Limb (tissue), 2 donors: ENCODE measurements at regions not wholly inside any gene's neighbourhood (a gene's known extent, or its start where the extent isn't known, plus 50 kb on each side); places are given as distances from the start of the nearest gene placed in this dataset.
"Not testable (repeated sequence)": the region's sequence is repeated elsewhere in the genome, so short reads cannot be mapped to it uniquely, and the experiment has no call there.

Source experiments
- DNase-seq, 2 donors: peaks; one replicate each; pipeline ENCODE4 v3.0.0-alpha.2; 2016; ENCODE audit errors: extremely low spot score in 2 of 2

DNA sequence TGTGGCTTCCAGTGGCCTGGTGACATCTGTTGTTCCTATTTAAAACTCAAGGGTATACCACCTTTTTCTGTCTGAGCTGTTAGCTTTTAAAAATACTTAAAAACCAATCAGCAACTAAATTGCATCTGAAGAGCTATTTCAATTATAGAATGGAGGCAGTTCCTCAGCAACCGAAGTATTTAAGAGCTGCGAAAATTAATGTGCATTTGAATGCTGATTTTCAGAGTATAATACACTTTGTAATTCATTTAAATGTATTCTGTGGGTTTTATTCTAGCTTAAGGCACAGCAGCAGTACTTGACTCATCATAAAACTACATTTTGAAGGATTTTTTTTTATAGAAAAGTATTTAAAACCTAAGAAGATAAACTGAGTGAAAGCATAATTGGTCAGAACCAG, 404.9 kb upstream of the PRKCQ start:
- no peak for DNase-seq

DNA sequence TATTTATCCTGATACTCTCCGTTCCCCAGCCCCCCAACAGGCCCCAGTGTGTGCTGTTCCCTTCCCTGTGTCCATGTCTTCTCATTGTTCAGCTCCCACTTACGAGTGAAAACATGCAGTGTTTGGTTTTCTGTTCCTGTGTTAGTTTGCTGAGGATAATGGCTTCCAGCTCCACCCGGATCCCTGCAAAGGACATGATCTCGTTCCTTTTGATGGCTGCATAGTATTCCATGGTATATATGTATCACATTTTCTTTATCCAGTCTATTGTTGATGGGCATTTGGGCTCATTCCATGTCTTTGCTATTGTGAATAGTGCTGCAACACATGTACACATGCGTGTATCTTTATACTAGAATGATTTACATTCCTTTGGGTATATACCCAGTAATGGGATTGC, 403.9 kb upstream of the PRKCQ start:
- DNase-seq, result not testable (repeated sequence)

DNA sequence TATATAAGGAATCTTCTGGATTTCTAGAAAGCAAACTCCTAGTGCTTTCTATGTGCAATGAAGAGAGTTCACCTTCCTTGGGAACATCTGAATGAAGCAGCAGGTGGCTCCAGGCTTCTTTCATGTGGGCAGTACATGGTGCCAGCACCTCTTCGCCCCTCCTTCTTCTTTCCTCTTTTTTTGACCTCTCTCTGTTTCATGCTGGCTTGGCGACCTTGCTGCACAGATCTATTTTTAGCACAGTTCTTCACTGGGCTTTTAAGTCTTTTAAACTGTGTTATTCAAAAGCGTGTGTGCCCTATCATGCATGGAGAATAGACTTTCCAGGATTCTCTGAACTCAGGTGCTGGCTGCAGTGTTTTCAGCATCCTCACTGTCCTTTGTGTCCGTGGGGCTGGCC, 400.3 kb upstream of the PRKCQ start:
- DNase-seq, result no peak

DNA sequence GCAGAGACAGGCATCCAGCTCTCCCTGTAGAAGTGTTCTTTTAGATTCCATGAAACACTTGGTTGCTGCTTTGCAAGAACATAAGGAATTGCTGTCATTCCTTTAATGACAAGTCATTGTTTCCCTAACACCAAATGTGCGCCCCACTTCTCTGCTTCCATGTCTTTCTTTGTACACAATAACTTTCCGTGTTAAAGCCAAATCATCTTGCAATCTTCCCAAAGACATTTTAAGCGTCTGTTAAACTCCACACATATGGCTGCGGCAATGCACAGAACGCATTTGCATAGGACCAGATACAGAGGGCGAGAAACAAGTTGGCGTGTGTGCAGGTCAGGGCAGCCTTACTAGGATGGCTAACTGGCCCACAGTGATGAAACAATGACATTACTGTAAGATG, 399.3 kb upstream of the PRKCQ start:
- no peak for DNase-seq

DNA sequence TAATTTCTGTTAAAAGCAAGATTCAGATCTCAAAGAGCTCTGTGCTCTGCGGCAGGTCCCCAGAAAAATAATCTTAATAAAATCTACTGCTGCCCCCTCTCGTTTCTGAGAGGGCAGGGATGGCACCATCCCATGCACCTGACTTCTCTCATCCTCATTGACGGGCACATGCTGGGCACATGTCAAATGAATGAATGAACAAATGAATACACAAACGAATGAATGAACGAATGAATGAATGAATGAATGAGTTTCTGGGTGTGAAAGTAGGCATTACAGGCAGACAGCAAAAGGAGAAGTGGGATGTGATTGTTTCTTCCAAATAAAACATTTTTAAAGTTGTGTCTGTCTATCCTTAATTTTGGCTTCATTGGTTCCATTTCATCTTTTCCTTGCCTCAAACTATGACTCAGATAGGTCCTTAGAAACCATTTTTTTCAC, 398.1 kb upstream of the PRKCQ start:
- DNase-seq, result no peak

DNA sequence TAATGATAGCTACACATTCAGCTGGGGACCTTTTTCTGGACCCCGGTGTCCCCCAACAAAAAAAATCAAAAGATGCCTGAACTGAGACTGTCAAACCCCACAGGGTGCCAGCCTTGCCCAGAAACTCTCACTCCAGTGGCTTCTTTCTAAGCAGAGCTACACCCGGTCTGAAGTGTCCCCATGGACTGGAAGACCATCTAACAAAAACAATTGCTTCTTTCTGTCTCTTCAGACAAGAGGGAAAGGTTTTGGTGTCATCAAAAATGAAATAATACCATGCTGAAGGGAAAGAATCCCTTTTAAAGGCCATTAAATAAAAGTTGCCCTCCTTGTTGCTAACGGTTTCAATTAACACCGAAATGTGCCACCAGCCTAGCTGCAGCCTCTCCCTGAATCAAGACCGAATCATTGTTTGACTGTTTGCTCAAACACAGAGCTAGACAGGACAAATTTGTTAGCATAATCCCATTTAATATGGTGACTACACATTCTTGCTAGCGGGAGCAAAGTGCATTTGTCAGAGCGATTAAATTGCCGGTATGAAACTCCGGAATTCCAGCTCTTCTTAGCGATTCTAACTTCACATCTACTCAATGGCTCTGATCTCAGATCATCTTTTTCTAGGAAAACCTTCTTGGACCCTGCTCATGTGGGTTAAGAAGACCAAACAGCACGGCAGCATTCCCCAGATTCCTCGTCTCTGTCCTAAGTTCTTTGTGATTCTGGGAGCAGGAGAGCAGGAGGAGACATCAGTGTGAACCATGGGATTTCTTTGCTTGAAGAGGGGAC, 397.5 kb upstream of the PRKCQ start:
- DNase-seq, result no peak

DNA sequence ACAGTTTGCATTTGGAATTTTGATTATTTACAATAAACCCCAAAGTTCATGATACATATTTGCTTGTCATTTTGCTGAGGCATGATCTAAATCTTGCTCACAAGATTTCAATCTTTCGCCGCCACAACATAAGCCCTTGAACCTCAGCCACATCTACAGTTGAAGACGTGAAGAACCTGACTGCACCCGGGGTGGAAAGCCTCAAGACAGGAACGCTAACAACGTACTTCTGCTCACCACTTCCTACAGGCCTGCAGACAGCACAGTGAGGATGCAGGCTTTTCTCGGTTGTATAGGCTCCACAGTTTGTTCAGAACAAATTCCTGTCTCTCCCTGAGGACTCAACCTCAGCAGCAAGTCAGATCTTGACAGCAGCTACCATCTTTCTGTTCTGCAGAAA, 393.8 kb upstream of the PRKCQ start:
- DNase-seq, result no peak

DNA sequence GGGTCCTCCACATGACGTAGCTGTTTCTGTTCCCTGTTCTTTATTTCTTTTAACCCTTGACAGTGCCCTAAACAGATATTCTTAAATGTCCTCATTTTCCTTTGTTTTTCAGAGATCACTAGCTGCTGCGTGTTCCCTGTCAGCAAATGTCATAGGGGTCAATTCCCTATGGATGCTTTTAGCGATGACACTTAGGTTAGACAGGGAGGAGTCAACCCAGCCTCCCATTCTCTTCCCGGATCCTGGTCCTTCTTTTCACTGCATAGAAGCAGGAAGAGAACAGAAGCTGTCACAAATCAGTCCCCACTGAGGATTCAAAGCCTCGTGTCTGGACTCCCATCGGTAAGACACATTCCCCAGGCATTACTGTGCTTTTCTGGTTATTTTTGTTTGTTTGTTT, 392.1 kb upstream of the PRKCQ start:
- no peak for DNase-seq

DNA sequence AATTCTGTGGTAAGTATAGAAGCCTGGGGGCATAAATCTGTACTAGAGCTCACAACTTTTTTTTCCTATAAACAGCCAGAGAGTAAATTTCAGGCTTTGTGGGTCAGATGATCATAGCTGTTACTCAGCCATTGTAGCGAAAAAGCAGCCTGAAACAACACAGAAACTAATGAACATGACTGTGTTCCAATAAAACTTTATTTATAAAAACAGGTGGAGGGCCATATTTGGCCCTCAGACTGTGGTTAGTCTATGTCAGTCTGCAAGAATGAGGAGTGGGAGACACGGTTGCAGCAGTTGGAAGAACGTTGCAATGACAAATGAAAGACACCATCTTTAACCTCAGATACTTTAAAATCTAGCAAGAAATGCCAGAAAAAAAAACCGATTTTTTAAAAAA, 389.6 kb upstream of the PRKCQ start:
- DNase-seq, result no peak

DNA sequence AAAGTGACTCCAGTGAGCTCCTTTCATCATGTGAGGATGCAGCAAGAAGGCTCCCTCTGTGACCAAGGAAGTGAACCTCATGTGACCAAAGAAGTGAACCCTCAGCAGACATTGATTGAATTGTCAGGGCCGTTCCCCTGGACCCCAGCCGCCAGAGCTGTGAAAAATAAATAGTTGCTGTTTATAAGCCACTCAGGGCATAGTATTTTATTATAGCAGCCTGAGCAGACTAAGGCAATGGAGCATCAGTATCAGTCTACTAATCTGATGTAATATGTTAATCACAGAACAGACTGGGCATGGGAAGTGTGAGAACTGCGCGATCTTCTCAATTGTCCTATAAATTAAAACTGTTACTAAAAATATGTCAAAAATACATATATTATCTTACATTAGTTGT, 384.5 kb upstream of the PRKCQ start:
- DNase-seq, result no peak

DNA sequence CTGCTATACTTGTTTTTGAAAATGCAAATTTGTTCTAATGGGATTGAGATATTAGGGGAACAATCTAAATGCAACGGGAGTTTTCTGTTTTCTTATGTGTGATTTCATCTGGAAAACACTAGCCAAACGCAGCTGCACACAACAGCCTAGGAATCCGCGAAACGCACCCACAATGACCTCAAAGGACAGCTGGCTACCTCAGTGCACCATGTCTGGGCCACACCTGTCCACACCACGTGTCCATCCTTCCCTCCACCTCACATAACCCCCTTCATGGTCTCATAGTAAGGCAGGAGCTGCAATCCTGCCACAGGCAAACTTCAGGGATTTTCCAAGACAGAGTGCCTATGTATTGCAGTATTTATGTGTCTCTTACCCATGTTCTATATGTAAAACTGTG, 382.5 kb upstream of the PRKCQ start:
- no peak for DNase-seq

DNA sequence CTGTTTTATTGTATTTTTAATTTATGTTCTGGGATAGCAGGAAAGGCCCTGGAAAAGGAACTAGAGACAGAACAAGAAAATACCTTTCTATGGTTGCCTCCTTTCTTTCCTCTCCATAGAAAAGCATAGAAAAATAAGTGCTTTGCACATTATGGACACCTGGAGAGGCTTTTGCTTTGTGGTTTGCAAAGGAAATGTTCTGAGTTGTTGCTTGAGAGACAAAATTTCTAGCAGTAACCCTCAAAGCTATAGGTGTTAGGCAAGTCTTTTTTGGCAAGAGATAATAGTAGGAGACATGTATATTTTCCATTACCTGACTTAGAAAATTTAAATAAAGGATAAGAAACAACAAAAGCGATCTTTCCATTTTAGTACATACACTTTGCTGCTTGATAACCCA, 378.6 kb upstream of the PRKCQ start:
- DNase-seq, result no peak

DNA sequence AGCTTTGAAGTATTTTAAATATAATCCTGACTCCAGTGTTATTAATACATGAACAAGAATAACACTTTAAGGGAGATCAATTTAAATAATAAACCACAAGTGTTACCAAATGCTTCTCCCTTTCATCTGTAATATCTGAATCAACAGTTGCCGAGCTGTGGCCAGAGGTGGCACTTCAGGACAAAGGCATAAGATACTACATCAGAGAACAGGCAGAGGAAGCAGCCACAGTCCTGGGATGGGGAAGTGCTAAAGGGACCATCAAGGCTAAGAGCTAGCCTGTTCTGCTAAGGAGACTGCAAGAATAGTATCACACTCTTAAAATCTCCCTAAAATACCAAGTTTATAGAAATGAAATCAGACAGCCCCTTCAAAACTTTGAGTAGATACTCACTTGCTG, 378.2 kb upstream of the PRKCQ start:
- DNase-seq, result no peak

DNA sequence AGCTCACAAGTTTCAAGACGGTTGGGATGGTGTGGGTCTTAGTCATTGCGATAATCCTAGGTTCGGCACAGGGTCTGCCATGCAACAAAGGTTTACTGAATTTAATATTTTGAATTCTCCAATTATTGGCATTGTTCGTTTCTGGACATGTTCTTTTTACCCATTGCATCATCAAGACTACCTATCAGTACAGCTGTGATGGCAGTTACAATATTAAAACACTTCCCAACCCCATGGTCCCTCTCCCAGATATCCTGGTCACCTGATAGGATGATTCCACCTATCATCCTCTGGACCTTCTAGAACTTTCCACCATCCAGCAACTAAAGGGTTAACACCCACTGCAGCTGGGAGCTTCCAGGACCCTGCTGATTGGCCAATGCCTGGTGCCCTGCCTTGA, 377.8 kb upstream of the PRKCQ start:
- DNase-seq, result no peak

DNA sequence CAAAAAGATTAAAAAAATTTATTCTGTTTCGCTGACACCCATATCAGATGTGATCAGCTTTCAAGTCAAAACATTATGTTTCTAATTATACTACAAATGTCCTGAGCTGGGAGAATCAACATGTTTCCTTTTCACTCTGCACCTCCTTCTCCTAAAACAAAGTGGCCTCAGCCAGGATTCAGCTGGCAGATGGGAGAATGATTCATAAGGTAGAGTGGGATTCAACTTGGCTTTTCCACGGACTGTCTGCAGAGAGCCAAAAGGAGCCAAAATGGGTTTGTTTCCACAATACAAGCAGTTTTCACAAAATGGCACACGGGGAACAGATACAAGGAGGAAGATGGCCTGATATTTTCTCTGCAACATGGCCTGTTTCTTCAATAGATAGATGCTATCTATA, 376.5 kb upstream of the PRKCQ start:
- DNase-seq, result no peak

DNA sequence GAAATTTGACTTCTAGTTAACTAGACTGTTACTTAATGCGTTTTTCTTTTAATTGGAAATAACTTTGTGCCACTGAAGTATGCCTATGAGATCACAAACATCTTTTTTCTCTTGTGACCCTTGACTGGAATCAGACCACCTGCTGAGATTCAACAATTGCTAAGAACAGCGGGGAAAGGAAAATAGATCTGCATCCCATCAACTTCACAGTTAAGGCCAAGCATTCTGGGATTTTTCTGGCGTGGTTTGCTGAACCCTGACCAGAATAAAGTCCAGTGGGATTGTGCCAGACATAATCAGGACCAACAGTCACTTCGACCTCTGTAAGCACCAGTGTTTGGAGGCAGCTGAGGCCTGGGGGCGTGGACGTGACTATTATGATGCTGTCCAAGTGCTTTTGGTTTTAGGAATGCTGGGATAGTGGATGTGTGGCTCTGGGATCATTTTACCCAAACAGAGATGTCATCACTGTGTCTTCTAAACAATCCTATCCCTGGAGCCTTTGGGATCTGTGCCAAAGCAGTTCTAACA, 373.3 kb upstream of the PRKCQ start:
- DNase-seq, result no peak

DNA sequence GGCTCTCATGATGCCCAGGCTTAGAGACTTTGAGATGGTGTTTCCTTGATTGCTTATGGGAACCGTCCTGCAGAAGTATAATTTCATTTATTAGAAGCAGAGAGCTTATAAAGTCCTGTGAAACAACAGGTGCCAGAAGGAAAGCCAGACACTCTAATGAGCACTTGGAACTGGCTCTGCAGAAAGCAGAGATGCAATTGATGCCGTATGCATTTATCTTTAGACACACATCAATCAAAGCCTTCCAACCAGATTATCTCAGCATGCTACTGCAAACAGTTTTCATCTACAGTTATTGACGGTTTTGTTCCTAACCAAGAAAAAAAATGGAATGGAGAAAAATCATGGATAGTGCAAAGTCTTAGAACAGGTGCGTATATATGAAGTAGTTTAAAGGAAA, 371.7 kb upstream of the PRKCQ start:
- no peak for DNase-seq

DNA sequence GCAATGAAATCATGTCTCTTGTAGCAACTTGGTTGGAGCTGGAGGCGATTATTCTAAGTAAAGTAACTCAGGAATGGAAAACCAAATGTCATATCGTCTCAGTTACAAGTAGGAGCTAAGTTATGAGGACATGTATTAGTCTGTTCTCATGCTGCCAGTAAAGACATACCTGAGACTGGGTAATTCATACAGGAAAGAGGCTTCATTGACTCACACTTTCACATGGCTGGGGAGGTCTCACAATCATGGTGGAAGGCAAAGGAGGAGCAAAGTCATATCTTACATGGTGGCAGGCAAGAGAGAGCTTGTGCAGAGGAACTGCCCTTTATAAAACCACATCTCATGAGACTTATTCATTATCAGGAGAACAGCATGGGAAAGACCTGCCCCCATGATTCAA, 370.1 kb upstream of the PRKCQ start:
- DNase-seq, result no peak

DNA sequence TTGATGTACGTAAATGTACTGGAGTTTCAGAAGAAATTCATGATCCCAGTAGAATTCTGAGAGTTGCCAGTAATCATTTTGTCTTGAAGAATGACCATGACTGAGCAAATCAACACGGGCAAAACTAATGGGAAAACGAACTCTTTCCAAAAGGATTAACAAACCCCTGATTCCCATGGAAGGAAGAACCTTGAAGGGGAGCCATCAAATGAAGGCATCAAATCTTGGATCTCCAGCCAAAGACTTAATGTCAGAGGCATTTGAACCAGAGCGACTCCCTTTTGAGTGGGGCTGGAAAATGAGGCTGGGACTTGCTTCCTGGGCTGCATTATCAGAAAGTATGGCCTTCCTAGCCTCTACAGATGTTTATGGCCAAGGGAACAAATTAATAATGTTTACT, 364.4 kb upstream of the PRKCQ start:
- DNase-seq, result no peak

DNA sequence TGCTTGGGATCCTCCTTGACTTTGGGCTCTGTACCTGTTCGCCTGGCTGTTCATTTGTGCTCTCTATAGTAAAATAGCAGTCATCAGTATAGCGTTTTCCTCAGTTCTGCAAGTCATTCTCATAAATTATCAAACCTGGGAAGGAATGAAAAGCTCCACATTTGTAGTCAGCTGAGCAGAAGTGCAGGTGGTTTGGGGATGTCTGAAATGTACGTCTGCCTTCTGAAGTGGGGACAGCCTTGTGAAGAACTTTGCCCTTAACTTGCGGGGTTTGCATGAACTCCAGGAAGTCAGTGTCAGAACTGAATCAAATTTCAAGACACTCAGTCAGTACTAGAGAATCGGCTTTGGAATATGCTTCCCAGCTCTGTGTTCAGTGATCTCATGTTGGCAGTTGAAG, 358.3 kb upstream of the PRKCQ start:
- no peak for DNase-seq

DNA sequence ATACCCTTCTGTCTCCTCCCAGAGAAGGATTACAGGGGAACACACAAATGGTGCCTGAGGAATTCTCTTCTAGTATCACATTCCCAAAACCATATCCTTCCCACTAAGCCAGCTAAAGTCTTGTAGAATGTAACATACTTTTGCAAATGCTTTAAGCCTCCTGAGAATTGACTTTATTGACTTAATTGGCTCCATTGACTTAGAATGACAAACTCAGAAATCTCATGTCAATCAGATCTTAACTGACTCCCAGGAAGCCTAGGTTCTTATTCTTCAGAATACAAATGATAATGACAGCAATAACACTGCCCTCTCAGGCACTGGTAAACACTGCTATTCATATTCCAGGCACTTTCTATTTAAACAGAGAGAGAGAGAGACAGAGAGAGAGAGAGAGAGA, 356.9 kb upstream of the PRKCQ start:
- DNase-seq, result no peak

DNA sequence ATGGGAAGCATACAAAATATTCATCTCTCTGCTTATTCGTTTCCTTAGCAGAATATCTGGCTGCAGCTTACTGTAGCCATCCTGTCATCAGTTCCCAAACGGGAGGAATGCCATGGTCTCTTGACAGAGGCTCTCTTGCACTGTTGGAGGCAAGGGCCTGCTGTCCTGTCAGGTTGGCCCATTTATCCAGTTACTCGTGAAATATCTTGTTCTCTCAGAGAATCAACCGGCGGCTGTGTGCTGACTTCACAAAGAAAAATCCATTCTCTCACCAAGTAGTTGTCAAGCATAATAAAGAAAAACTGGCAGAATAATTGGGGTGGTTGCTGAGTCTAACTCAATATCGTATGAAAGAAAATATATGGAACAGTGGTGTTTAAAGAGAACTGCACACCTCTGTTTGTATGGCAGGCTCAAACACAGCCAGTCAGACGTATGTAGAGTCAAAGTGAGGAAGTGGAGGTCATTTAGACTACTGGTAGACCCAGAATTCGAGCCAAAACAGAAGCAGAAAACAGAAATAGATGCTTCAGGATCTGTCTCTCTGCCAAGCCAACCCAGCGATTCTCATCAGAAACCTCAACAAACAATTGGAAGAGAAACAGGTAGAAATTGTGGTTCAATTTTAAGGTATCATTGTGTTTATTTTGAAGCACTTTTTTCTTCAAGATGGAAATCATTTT, 349.2 kb upstream of the PRKCQ start:
- DNase-seq, result no peak

DNA sequence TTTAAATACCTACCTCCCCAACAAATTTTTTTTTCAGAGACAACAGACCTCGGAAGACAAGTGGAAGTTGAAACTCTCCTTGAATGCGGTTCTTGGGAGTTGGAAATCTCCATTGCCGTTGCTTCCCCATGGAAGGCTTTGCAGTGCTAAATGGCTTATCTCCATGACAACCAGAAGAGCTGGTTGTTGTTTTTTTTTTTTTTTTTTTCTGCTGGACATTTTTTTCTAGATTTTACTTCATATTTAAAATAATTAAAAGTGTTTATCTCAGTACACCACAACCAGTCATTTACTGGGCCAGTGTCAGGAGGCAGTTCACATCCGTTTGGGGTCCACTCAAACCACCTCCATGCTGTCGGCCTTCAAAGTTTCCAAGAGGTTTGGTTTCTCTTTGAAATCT, 348.5 kb upstream of the PRKCQ start:
- DNase-seq, result no peak
